Peyer's patch (tissue), 4 donors: ENCODE measurements at regions not wholly inside any gene's neighbourhood (a gene's known extent, or its start where the extent isn't known, plus 50 kb on each side); places are given as distances from the start of the nearest gene placed in this dataset.

ENCODE experiments used
- DNase-seq, 3 donors: peaks; one replicate each; pipeline ENCODE4 v3.0.0-alpha.2; 2017 to 2019
- H3K27ac ChIP-seq, 4 donors: fragments of 200-600 bp; sonication (generic); one replicate each; pipeline ENCODE4 v1.5.1; 2016 to 2019
- H3K27me3 ChIP-seq, 2 donors: fragments of 200-600 bp; sonication (generic); one replicate each; pipeline ENCODE4 v1.5.1; 2019
- H3K36me3 ChIP-seq, 3 donors: fragments of 200-600 bp; sonication (generic); one replicate each; pipeline ENCODE4 v1.5.1; 2016 to 2019
- H3K4me1 ChIP-seq, 4 donors: fragments of 200-600 bp; sonication (generic); one replicate each; pipeline ENCODE4 v1.5.1; 2016 to 2019
- H3K4me3 ChIP-seq, 4 donors: fragments of 200-600 bp; sonication (generic); 1 replicate in 3 of 4; 2 replicates in 1 of 4; pipeline ENCODE4 v1.5.1; 2016 to 2019; ENCODE audit warnings: mild to moderate bottlenecking in 1 of 4
- H3K9me3 ChIP-seq, 4 donors: fragments of 200-600 bp; sonication (generic); one replicate each; pipeline ENCODE4 v1.5.1; 2016 to 2019; ENCODE audit warnings: mild to moderate bottlenecking in 1 of 4
- POLR2A ChIP-seq, 2 donors: fragments of 450-650 bp; IDR thresholded peaks; one replicate each; pipeline ENCODE4 v1.5.1; 2017; ENCODE audit warnings: antibody characterized with exemption in 2 of 2, mild to moderate bottlenecking in 2 of 2, moderate library complexity in 2 of 2
- TF ChIP-seq, protein P1 (sequence below), 6 experiments: fragments of 450-650 bp in 4 of 6; fragments of 200-600 bp in 2 of 6; sonication (generic) in 1 of 6; IDR thresholded peaks; one replicate each; pipeline ENCODE4 v1.5.1; 2017 to 2019; ENCODE audit warnings: antibody characterized with exemption in 6 of 6, mild to moderate bottlenecking in 3 of 6, moderate library complexity in 1 of 6

DNA sequence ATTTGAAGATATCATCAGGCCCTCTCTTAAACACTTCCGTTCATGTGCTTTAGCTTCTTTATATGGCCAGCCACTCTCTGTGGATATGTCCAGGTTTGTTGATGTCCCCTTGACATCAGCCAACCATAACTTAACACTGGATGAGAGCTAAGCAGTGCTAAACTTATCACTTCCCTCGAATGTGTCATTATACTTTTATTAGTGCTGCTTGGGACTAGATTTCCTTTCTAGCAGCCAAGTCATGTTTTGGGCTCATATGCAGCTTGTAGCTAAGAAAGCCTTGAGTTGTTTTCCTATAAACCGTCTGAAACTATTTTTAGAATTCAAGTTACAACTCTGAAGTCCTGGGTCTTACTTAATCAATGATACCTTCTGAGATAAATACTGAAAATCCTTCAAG is 144.8 kb upstream of the TNP1 start:
- no peaks in the 10 kb centered on the region for H3K4me1 ChIP-seq
- no peak overlapping the region for H3K4me3 ChIP-seq
- no peaks in the 10 kb centered on the region for H3K9me3 ChIP-seq
- TF ChIP-seq, protein P1, sequence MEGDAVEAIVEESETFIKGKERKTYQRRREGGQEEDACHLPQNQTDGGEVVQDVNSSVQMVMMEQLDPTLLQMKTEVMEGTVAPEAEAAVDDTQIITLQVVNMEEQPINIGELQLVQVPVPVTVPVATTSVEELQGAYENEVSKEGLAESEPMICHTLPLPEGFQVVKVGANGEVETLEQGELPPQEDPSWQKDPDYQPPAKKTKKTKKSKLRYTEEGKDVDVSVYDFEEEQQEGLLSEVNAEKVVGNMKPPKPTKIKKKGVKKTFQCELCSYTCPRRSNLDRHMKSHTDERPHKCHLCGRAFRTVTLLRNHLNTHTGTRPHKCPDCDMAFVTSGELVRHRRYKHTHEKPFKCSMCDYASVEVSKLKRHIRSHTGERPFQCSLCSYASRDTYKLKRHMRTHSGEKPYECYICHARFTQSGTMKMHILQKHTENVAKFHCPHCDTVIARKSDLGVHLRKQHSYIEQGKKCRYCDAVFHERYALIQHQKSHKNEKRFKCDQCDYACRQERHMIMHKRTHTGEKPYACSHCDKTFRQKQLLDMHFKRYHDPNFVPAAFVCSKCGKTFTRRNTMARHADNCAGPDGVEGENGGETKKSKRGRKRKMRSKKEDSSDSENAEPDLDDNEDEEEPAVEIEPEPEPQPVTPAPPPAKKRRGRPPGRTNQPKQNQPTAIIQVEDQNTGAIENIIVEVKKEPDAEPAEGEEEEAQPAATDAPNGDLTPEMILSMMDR (IDR thresholded peaks at IDR 0.05), result no peak
- TF ChIP-seq POLR2A (IDR thresholded peaks at IDR 0.05), result no peak
- H3K27ac ChIP-seq, result no peak overlapping the region
- no peak for DNase-seq
- H3K27me3 ChIP-seq, result no peaks in the 10 kb centered on the region
- no peaks in the 10 kb centered on the region for H3K36me3 ChIP-seq

DNA sequence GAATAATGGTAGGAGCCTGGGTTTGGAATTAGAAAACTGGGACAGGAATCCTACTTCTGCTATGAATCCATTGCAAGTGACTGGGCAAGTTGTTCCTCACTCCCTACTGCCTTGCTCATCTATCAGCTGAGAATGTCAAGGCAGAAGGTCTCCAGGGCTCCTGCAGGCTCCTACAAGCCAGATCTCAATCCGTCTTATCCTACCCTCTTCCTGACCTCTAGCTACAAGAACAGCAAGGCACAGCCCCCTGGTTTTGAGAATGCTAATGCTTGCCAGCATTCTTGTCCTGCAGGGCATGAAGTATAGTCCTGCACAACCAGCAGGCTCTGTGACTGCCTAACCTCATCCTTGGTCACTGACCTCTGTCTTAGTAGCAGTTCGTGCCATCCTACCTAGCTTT is 141.9 kb upstream of the TNP1 start:
- TF ChIP-seq, protein P1 (IDR thresholded peaks at IDR 0.05), result no peak
- TF ChIP-seq POLR2A (IDR thresholded peaks at IDR 0.05), result no peak
- Histone ChIP-seq H3K27ac (no peak overlapping the region), H3K27me3 (no peaks in the 10 kb centered on the region), H3K36me3 (no peaks in the 10 kb centered on the region), H3K9me3 (no peaks in the 10 kb centered on the region), H3K4me1 (no peaks in the 10 kb centered on the region), H3K4me3 (no peak overlapping the region)
- no peak for DNase-seq

DNA sequence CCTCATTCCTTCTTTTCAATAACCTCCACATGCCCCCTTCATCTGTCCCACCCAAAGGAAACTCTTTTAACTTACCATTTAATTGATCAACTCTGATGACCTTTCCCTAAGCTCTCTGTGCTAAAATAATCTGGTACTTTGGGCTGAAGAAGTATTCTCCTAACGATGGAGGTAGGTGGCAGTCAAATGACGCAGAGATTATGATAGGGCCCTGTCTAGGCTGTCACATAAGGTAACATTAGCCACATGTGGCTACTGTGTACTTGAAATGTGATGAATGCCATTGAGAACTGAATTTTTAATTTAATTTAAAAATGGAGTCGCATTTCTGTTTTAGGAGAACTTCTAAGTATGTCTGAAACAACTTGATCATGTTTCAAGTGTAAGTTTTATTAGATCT is 140.5 kb upstream of the TNP1 start:
- no peaks in the 10 kb centered on the region for H3K27me3 ChIP-seq
- no peaks in the 10 kb centered on the region for H3K4me1 ChIP-seq
- H3K4me3 ChIP-seq, result no peak overlapping the region
- no peaks in the 10 kb centered on the region for H3K9me3 ChIP-seq
- DNase-seq, result no peak
- H3K36me3 ChIP-seq, result no peaks in the 10 kb centered on the region
- TF ChIP-seq, protein P1 (IDR thresholded peaks at IDR 0.05), result no peak
- TF ChIP-seq POLR2A (IDR thresholded peaks at IDR 0.05), result no peak
- H3K27ac ChIP-seq, result no peak overlapping the region

DNA sequence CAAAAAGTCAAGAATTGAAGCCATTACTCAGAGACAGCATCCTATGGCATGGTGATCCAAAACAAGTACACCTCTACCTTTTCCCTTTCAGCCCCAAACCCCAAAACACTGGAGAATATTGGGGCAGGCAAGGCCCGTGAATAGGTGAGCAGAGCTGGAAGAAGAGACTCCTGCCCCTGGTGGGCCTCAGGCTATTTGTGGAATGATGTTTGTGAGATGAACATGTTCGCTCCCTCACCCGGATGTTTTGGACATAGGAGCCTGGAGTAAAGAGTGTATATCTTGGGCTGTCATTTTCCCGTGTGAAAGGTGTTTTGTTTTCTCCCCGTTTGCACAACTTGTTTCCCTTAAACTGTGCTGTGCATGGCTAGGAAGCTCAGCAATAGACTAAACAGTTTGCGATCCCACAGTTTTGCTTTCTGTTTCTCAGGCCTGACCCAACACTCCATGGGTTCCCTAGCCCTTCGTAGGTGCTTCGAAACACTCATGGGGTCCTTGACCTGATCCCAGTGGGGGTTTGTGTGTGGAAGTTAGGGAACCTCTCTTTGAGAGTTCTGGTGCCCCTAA is 136.5 kb upstream of the TNP1 start:
- no peak overlapping the region for H3K27ac ChIP-seq
- H3K4me3 ChIP-seq, result no peak overlapping the region
- TF ChIP-seq, protein P1 (IDR thresholded peaks at IDR 0.05), result no peak
- TF ChIP-seq POLR2A (IDR thresholded peaks at IDR 0.05), result no peak
- no peak for DNase-seq
- H3K36me3 ChIP-seq, result no peaks in the 10 kb centered on the region
- no peaks in the 10 kb centered on the region for H3K9me3 ChIP-seq
- H3K27me3 ChIP-seq, result no peaks in the 10 kb centered on the region
- H3K4me1 ChIP-seq, result peaks cover 0 to 5% (median 0%) of the 10 kb centered on the region in 4 donors

DNA sequence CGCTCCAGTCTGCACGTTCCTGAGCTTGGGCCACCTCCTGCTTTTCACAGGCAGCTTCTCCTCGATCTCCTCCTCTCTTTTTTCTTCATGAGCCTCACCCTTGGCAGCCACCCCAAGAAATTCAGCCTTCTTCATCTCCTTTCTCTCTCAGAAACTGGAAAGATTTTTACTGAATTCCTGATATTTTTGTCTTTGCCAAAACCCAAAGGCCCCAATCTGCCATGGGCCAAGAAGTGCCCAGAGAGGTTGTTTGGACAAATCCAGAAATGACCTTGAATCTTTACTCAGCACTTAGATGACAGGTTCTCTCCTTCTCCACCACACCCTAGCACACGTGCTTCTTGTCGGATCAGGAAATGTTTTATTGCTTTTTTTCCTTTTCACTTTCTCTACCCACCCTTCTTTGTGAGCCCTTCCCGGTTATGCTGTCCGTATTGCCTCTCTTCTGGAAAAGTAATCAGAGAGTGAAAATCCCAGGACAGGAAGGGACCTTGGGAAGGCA is 134.5 kb upstream of the TNP1 start:
- DNase-seq, result no peak
- no peak overlapping the region for H3K4me3 ChIP-seq
- H3K36me3 ChIP-seq, result no peaks in the 10 kb centered on the region
- TF ChIP-seq, protein P1 (IDR thresholded peaks at IDR 0.05), result no peak
- no peak for TF ChIP-seq POLR2A (IDR thresholded peaks at IDR 0.05)
- H3K9me3 ChIP-seq, result no peaks in the 10 kb centered on the region
- H3K27ac ChIP-seq, result no peak overlapping the region
- peaks cover 0 to 5% (median 0%) of the 10 kb centered on the region in 4 donors for H3K4me1 ChIP-seq
- no peaks in the 10 kb centered on the region for H3K27me3 ChIP-seq
